Activated CD4-positive, alpha-beta T cell treated with anti-CD3 and anti-CD28 coated beads, Interleukin-2, amount 10 ng/mL, durations not matched to agents 7 days and 5 days (primary cell): ENCODE measurements at regions not wholly inside any gene's neighbourhood (a gene's known extent, or its start where the extent isn't known, plus 50 kb on each side); places are given as distances from the start of the nearest gene placed in this dataset.

Experiments used
- CTCF ChIA-PET: fragments of 350-600 bp; sonication (Branson Sonifier 250); formaldehyde crosslinking; loops from one replicate; lab custom pipeline; 2021; ENCODE audit warnings: antibody characterized with exemption; lab: Charles Lee
- POLR2A ChIA-PET: fragments of 350-600 bp; sonication (Branson Sonifier 250); formaldehyde crosslinking; loops from one replicate; lab custom pipeline; 2021; ENCODE audit warnings: antibody characterized with exemption; lab: Charles Lee
- DNase-seq: peaks from one replicate; pipeline ENCODE4 v3.0.0-alpha.2; 2020
- H3K27ac Mint-ChIP-seq: one replicate; pipeline ENCODE4 v1.8.0; 2021; ENCODE audit warnings: mild to moderate bottlenecking, moderate library complexity, mixed read lengths
- H3K27me3 Mint-ChIP-seq: one replicate; pipeline ENCODE4 v1.8.0; 2021; ENCODE audit warnings: mixed read lengths
- H3K36me3 Mint-ChIP-seq: one replicate; pipeline ENCODE4 v1.8.0; 2021; ENCODE audit warnings: low read depth, mixed read lengths
- H3K4me1 Mint-ChIP-seq: one replicate; pipeline ENCODE4 v1.8.0; 2021; ENCODE audit warnings: mixed read lengths
- H3K4me3 Mint-ChIP-seq: one replicate; pipeline ENCODE4 v1.8.0; 2021; ENCODE audit warnings: mild to moderate bottlenecking, moderate library complexity, mixed read lengths
- H3K9me3 Mint-ChIP-seq: one replicate; pipeline ENCODE4 v1.8.0; 2021; ENCODE audit warnings: mixed read lengths

- no peak for DNase-seq
- Mint-ChIP-seq H3K4me1 (no peaks in the 10 kb centered on the region), H3K9me3 (peaks cover 21% of the 10 kb centered on the region), H3K27ac (no peak overlapping the region), H3K4me3 (no peak overlapping the region), H3K27me3 (no peaks in the 10 kb centered on the region), H3K36me3 (no peaks in the 10 kb centered on the region)
- ChIA-PET POLR2A (no interaction called here), CTCF (no interaction called here)
These were observed 51.8 kb upstream of the NDUFB4 start for GRCh38 chr3:120544361-120544760.

DNA sequence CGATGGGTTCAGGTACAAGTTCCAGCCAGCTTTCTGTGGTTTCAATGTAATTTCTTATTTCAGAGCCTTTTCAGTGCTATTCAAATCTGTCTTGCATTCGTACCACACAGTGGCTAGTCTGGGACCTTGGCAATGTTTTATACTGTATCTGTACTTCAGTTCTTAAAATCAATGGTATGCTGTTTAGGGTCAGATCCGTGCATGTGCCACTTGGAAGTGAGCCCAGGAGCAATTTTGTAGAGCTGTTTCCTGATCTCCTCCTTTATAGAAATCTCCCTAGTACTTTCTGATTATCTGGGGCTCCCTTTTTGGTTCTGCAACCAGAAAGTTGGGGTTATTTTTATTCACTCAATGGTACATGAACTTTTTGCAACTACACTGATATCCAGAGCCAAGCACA is 59.5 kb upstream of the NDUFB4 start:
- ChIA-PET CTCF (no interaction called here), POLR2A (no interaction called here)
- no peaks in the 10 kb centered on the region for H3K4me1 Mint-ChIP-seq
- peaks cover 19% of the 10 kb centered on the region for H3K9me3 Mint-ChIP-seq
- H3K36me3 Mint-ChIP-seq: no peaks in the 10 kb centered on the region
- H3K27me3 Mint-ChIP-seq: peaks cover 24% of the 10 kb centered on the region
- DNase-seq: no peak
- H3K4me3 Mint-ChIP-seq: no peak overlapping the region
- H3K27ac Mint-ChIP-seq: no peak overlapping the region

GRCh38 chr3:120532969-120533368 is 63.2 kb upstream of the NDUFB4 start:
- Mint-ChIP-seq H3K4me1 (no peaks in the 10 kb centered on the region), H3K4me3 (no peak overlapping the region), H3K27ac (no peak overlapping the region), H3K36me3 (no peaks in the 10 kb centered on the region), H3K9me3 (peaks cover 6% of the 10 kb centered on the region), H3K27me3 (peaks cover 32% of the 10 kb centered on the region)
- POLR2A ChIA-PET: no interaction called here
- no peak for DNase-seq
- CTCF ChIA-PET: no interaction called here

- no peaks in the 10 kb centered on the region for H3K9me3 Mint-ChIP-seq
- H3K27me3 Mint-ChIP-seq: peaks cover 18% of the 10 kb centered on the region
- H3K27ac Mint-ChIP-seq: no peak overlapping the region
- no peaks in the 10 kb centered on the region for H3K36me3 Mint-ChIP-seq
- ChIA-PET POLR2A (interaction anchor here (0.7 kb wide), 1 partner anchor 227 kb away, joined by 3 read pairs; no protein-coding TSS in a partner anchor), CTCF (no interaction called here)
- no peak for DNase-seq
- no peak overlapping the region for H3K4me3 Mint-ChIP-seq
- H3K4me1 Mint-ChIP-seq: peaks cover 2% of the 10 kb centered on the region
These were observed 68.0 kb upstream of the NDUFB4 start for GRCh38 chr3:120528163-120528562.

GRCh38 chr3:120526011-120526870 is 69.9 kb upstream of the NDUFB4 start:
- ChIA-PET CTCF (no interaction called here), POLR2A (interaction anchor here (0.6 kb wide), 1 partner anchor 10 kb away, joined by 3 read pairs; no protein-coding TSS in a partner anchor)
- Mint-ChIP-seq H3K36me3 (no peaks in the 10 kb centered on the region), H3K27ac (no peak overlapping the region), H3K9me3 (no peaks in the 10 kb centered on the region), H3K4me1 (peaks cover 2% of the 10 kb centered on the region), H3K27me3 (peaks cover 10% of the 10 kb centered on the region), H3K4me3 (no peak overlapping the region)
- DNase-seq: no peak

DNA sequence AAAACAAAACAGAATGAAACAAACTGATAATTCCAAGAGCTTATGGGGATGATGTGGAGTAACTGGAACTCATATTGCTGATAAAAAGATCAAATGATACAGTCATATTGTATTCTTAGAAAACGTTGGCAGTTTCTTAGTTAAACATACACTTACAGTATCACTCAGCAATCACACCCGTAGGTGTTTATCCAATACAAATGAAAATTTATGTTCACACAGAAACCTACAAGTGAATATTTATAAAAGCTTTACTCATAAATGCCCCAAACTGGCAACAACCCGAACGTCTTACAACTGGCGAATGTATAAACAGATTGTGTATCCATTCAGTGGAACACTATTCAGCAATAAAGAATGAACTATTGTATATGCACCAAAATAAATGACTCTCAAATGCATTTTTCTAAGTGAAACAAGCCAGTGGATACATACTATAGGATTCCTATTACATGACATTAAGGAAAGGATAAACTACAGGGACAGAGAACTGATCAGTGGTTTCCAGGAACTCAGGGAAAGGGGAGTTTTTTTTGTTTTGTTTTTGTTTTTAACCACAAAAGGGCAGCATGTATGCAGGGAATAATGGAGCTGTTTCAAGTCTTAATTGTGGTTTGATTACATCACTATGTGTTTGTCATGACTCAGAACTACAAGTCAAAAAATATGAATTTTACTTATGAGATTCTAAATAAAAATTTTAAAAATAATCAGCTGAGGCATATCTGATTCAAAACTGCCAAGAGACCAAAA is 71.8 kb upstream of the NDUFB4 start:
- H3K9me3 Mint-ChIP-seq: no peaks in the 10 kb centered on the region
- no peak overlapping the region for H3K27ac Mint-ChIP-seq
- peaks cover 2% of the 10 kb centered on the region for H3K4me1 Mint-ChIP-seq
- ChIA-PET CTCF (interaction anchor here (0.9 to 1.3 kb wide), 2 partner anchors 10 to 34 kb away, joined by 3 to 5 read pairs; no protein-coding TSS in a partner anchor), POLR2A (no interaction called here)
- no peak for DNase-seq
- H3K36me3 Mint-ChIP-seq: no peaks in the 10 kb centered on the region
- H3K4me3 Mint-ChIP-seq: no peak overlapping the region
- H3K27me3 Mint-ChIP-seq: peaks cover 2% of the 10 kb centered on the region

DNA sequence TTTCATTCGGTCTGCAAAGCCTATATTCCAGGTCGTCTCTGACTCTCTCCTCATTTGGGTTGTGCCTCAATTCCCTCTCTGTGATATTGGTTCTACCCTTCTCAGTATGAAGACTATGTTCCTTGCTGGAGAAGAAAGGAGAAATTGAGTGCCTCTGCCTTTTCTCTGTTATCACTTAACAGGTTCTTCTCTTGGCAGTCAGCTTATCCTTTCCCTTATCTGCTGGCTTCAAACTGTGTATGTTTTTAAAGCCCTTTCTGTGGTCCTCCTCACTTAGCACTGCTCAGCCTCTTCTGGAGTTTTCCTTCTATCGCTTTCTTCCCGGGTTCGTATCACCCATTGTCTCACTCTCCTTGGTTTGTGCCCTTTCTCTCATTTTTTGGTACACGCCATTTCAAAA is 65.3 kb upstream of the FSTL1 start:
- H3K27ac Mint-ChIP-seq: no peak overlapping the region
- ChIA-PET POLR2A (interaction anchor here (0.7 kb wide), 1 partner anchor 10 kb away, joined by 3 read pairs; no protein-coding TSS in a partner anchor), CTCF (interaction anchor here (1.0 kb wide), 1 partner anchor 43 kb away, joined by 3 read pairs; no protein-coding TSS in a partner anchor)
- H3K4me3 Mint-ChIP-seq: no peak overlapping the region
- peaks cover 9% of the 10 kb centered on the region for H3K27me3 Mint-ChIP-seq
- H3K9me3 Mint-ChIP-seq: no peaks in the 10 kb centered on the region
- H3K36me3 Mint-ChIP-seq: no peaks in the 10 kb centered on the region
- no peaks in the 10 kb centered on the region for H3K4me1 Mint-ChIP-seq
- no peak for DNase-seq

DNA sequence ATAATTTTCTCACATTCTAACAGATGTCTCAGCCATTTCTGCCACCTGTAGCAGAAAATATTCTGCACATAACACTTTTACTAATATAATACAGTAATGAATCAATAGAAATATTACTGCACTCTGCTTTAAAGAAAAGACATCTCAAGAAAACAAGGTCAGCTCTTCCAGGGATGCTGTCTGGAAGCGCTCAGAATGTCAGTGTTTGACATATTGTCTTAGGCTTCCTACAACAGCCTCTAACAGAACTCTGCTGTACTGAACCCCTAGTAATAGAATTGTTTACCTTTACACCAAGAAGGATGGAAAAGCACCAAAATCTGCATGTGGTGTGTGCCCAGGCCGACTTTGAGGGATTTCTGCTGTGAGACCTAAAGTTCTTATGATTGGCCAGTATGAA is 61.9 kb upstream of the FSTL1 start:
- CTCF ChIA-PET: interaction anchor here (2.2 kb wide), 1 partner anchor 10 kb away, joined by 7 read pairs; no protein-coding TSS in a partner anchor
- H3K9me3 Mint-ChIP-seq: peaks cover 4% of the 10 kb centered on the region
- peaks cover 16% of the 10 kb centered on the region for H3K27me3 Mint-ChIP-seq
- H3K27ac Mint-ChIP-seq: no peak overlapping the region
- DNase-seq: no peak
- H3K36me3 Mint-ChIP-seq: no peaks in the 10 kb centered on the region
- no peak overlapping the region for H3K4me3 Mint-ChIP-seq
- H3K4me1 Mint-ChIP-seq: no peaks in the 10 kb centered on the region
- POLR2A ChIA-PET: no interaction called here

GRCh38 chr3:120506828-120507774 is 56.3 kb upstream of the FSTL1 start:
- CTCF ChIA-PET: no interaction called here

DNA sequence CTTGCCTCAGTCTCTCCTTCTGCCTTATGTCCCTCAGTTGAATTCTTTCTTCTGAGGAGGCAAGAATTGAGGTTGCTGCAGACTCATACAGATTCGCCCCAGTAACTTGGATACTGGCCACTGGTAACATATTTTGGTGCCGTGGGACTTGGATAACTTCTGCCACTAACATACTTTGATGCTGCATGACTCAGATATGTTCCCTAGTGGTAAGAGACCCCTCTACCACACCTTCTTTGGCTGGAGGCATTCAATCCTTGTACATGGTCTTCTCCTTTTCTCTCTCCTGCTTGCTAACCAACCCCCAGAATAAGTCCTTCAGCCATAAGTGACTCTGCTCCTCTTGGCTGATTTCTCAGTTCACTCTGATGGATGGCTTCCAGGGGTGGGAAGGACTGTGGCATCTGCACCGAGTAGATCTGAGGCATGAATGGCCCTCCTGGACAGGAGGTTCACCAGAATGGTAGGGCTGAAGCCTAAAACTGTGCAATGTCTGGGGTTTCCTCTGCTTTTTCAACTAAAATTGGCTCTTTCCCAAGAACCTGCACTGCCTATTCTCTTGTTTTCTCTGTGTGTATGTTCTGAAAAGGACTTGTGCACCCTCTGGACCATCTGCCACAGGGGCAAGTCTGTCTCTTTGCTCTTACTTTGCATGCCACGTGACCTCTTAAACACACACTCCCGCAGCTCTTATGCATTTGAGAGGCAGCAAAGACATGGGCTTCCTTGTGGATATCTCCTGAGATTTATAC is 55.5 kb upstream of the FSTL1 start:
- H3K4me1 Mint-ChIP-seq: no peaks in the 10 kb centered on the region
- DNase-seq: no peak
- ChIA-PET POLR2A (no interaction called here), CTCF (no interaction called here)
- no peak overlapping the region for H3K27ac Mint-ChIP-seq
- no peaks in the 10 kb centered on the region for H3K36me3 Mint-ChIP-seq
- H3K9me3 Mint-ChIP-seq: peaks cover 4% of the 10 kb centered on the region
- no peak overlapping the region for H3K4me3 Mint-ChIP-seq
- peaks cover 12% of the 10 kb centered on the region for H3K27me3 Mint-ChIP-seq

More at GRCh38 chr3:120506828-120507774, 56.3 kb upstream of the FSTL1 start:
- H3K27me3 Mint-ChIP-seq: peaks cover 12% of the 10 kb centered on the region
- no peak for DNase-seq
- no peaks in the 10 kb centered on the region for H3K36me3 Mint-ChIP-seq
- POLR2A ChIA-PET: no interaction called here
- no peak overlapping the region for H3K27ac Mint-ChIP-seq
- no peak overlapping the region for H3K4me3 Mint-ChIP-seq
- peaks cover 4% of the 10 kb centered on the region for H3K9me3 Mint-ChIP-seq
- H3K4me1 Mint-ChIP-seq: no peaks in the 10 kb centered on the region

DNA sequence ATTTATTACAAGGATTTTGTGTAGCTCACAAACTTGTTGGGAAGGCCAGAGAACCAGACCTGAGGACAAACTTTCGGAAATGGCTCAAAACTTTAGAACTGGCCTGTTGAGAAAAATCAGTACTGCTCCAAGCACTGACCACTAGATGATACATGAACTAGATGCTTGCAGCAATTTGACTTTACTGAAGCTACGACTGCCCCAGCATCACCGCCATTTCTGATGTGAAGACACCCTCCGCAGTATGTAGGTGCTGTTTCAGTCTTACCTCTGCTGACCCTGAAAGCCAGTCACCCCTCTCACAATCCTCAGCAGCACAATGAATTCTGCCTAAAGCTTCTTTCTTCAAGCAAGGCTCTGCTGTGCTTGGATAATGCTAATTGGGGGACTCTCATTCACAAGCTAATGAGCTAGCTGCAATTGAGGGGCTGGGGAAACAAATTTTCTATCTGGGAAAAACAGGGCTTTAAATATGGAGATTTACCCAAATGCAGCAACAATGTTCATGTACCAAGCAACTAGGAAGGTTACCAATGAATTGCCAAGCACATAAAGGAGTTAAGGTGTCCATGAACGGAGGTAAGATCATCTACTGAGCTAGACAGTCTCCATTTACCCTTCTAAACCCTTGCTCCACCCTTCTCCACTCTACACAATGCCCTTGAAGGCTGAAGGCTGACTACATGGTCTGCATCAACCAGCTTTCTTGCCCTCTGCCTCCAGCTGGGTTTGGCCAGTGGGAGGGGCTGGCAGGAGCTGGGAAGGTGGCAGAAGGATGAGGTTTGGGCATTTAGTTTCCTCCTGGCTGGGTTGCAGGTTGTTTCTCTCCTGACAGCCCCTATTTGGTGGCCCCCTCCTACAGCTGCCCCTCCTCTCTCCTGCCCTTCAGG is 53.2 kb upstream of the FSTL1 start:
- Mint-ChIP-seq H3K27ac (no peak overlapping the region), H3K9me3 (peaks cover under 1% of the 10 kb centered on the region), H3K27me3 (peaks cover 8% of the 10 kb centered on the region), H3K4me3 (no peak overlapping the region), H3K36me3 (no peaks in the 10 kb centered on the region), H3K4me1 (no peaks in the 10 kb centered on the region)
- POLR2A ChIA-PET: no interaction called here
- CTCF ChIA-PET: interaction anchor here (0.6 to 1.3 kb wide), 3 partner anchors 17 to 371 kb away, joined by 3 read pairs; no protein-coding TSS in a partner anchor
- DNase-seq: no peak
